ENCODE measurements at regions not wholly inside any gene's neighbourhood (a gene's known extent, or its start where the extent isn't known, plus 50 kb on each side); places are given as distances from the start of the nearest gene placed in this dataset.
"Not testable (repeated sequence)": the region's sequence is repeated elsewhere in the genome, so short reads cannot be mapped to it uniquely, and the experiment has no call there.

- intact Hi-C loops (cut with micrococcal nuclease; ENCODE audit: unreplicated experiment) = no loop called here
- no peaks in the 10 kb centered on the region for H3K9me2 ChIP-seq (ENCODE audit: insufficient read depth)
- no peak for DNase-seq
- POLR2A ChIA-PET (ENCODE audit: unreplicated experiment) = no interaction called here
- no peaks in the 10 kb centered on the region for H3K36me3 ChIP-seq (ENCODE audit: low read depth)
- no peak overlapping the region for H3K4me2 ChIP-seq
- H4K20me1 ChIP-seq (ENCODE audit: insufficient read depth) = no peaks in the 10 kb centered on the region
- H3K27me3 ChIP-seq (ENCODE audit: insufficient read depth, low read depth) = no peaks in the 10 kb centered on the region
- no peaks in the 10 kb centered on the region for H3K9me3 ChIP-seq (ENCODE audit: insufficient read depth, low read depth)
- CTCF ChIA-PET = no interaction called here
- BruUV-seq (replicated peaks) = no TSS peak
- H2AFZ ChIP-seq = no peak overlapping the region
- no peaks in the 10 kb centered on the region for H3K79me2 ChIP-seq (ENCODE audit: low read depth)
- no peak for TF ChIP-seq EZH2 (IDR thresholded peaks at IDR 0.05; ENCODE audit: low read depth)
- TF ChIP-seq CTCF (conservative IDR thresholded peaks at IDR 0.05) = no peak
- H3K27ac ChIP-seq = no peak overlapping the region
- no peak overlapping the region for H3K4me3 ChIP-seq
- no peaks in the 10 kb centered on the region for H3F3A ChIP-seq (ENCODE audit: insufficient read depth, low read depth)
- H3K4me1 ChIP-seq (replicated peaks; ENCODE audit: insufficient read depth) = no peaks in the 10 kb centered on the region
These were observed 120.3 kb downstream of the GATA3 start for GRCh38 chr10:8174762-8175161.

GRCh38 chr10:8177526-8177925, 123.0 kb downstream of the GATA3 start:
- POLR2A ChIA-PET (ENCODE audit: unreplicated experiment); BruUV-seq (replicated peaks); H2AFZ ChIP-seq; H3K4me2 ChIP-seq; H3K4me3 ChIP-seq; intact Hi-C loops (cut with micrococcal nuclease; ENCODE audit: unreplicated experiment); H4K20me1 ChIP-seq (ENCODE audit: insufficient read depth); H3K36me3 ChIP-seq (ENCODE audit: low read depth); H3K27ac ChIP-seq; CTCF ChIA-PET; H3F3A ChIP-seq (ENCODE audit: insufficient read depth, low read depth); H3K27me3 ChIP-seq (ENCODE audit: insufficient read depth, low read depth); H3K79me2 ChIP-seq (ENCODE audit: low read depth); H3K9me2 ChIP-seq (ENCODE audit: insufficient read depth); H3K9me3 ChIP-seq (ENCODE audit: insufficient read depth, low read depth): not testable (repeated sequence)
- peak in 1 of 2 experiments; percentile 45 for DNase-seq
- H3K4me1 ChIP-seq (replicated peaks; ENCODE audit: insufficient read depth) = peaks cover 13% of the 10 kb centered on the region

- DNase-seq; H3K27ac ChIP-seq; H3K4me2 ChIP-seq; H3K4me3 ChIP-seq; intact Hi-C loops (cut with micrococcal nuclease; ENCODE audit: unreplicated experiment); H3K9me2 ChIP-seq (ENCODE audit: insufficient read depth); H3K27me3 ChIP-seq (ENCODE audit: insufficient read depth, low read depth); CTCF ChIA-PET; POLR2A ChIA-PET (ENCODE audit: unreplicated experiment); H3K36me3 ChIP-seq (ENCODE audit: low read depth); H3K9me3 ChIP-seq (ENCODE audit: insufficient read depth, low read depth); BruUV-seq (replicated peaks); H4K20me1 ChIP-seq (ENCODE audit: insufficient read depth); H3K79me2 ChIP-seq (ENCODE audit: low read depth); H2AFZ ChIP-seq: not testable (repeated sequence)
- Histone ChIP-seq H3F3A (ENCODE audit: insufficient read depth, low read depth) (peaks cover 22% of the 10 kb centered on the region), H3K4me1 (replicated peaks; ENCODE audit: insufficient read depth) (peaks cover 28% of the 10 kb centered on the region)
These were observed 125.3 kb downstream of the GATA3 start for GRCh38 chr10:8179773-8180172.

GRCh38 chr10:8180360-8181109, 126.0 kb downstream of the GATA3 start:
- Histone ChIP-seq H3K4me1 (replicated peaks; ENCODE audit: insufficient read depth) (peaks cover 28% of the 10 kb centered on the region), H3K27ac (no peak overlapping the region), H3K27me3 (ENCODE audit: insufficient read depth, low read depth) (no peaks in the 10 kb centered on the region), H3K4me3 (no peak overlapping the region), H4K20me1 (ENCODE audit: insufficient read depth) (no peaks in the 10 kb centered on the region), H3K9me3 (ENCODE audit: insufficient read depth, low read depth) (no peaks in the 10 kb centered on the region), H2AFZ (no peak overlapping the region), H3K9me2 (ENCODE audit: insufficient read depth) (no peaks in the 10 kb centered on the region), H3K36me3 (ENCODE audit: low read depth) (no peaks in the 10 kb centered on the region), H3K4me2 (no peak overlapping the region), H3K79me2 (ENCODE audit: low read depth) (no peaks in the 10 kb centered on the region), H3F3A (ENCODE audit: insufficient read depth, low read depth) (peaks cover 22% of the 10 kb centered on the region)
- no TSS peak for BruUV-seq (replicated peaks)
- no peak for TF ChIP-seq EZH2 (IDR thresholded peaks at IDR 0.05; ENCODE audit: low read depth)
- TF ChIP-seq CTCF (conservative IDR thresholded peaks at IDR 0.05) = no peak
- no peak for DNase-seq
- ChIA-PET CTCF (no interaction called here), POLR2A (ENCODE audit: unreplicated experiment) (no interaction called here)
- intact Hi-C loops (cut with micrococcal nuclease; ENCODE audit: unreplicated experiment) = no loop called here
